ENCODE measurements at regions not wholly inside any gene's neighbourhood (a gene's known extent, or its start where the extent isn't known, plus 50 kb on each side); places are given as distances from the start of the nearest gene placed in this dataset.

DNA sequence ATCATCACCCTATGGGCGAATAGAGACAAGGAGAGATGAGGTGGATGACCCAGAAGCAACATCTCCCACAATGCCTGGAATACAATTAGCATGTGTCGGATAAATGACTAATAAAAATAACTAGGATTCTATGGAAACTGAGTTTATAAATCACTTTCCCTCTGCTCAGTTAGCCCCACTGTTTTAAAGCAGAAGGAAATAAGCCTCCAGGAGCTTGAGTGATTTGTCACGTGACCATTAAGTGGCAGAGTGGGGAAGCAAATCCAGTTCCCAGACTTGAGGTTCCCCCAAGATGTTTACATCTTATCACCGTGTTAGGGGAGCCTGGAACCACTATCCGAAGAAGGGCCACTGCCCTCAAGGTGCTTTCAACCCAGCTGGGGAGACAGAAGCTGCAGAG lies 136.5 kb upstream of the CCND2 start:
- TF ChIP-seq, protein P1, sequence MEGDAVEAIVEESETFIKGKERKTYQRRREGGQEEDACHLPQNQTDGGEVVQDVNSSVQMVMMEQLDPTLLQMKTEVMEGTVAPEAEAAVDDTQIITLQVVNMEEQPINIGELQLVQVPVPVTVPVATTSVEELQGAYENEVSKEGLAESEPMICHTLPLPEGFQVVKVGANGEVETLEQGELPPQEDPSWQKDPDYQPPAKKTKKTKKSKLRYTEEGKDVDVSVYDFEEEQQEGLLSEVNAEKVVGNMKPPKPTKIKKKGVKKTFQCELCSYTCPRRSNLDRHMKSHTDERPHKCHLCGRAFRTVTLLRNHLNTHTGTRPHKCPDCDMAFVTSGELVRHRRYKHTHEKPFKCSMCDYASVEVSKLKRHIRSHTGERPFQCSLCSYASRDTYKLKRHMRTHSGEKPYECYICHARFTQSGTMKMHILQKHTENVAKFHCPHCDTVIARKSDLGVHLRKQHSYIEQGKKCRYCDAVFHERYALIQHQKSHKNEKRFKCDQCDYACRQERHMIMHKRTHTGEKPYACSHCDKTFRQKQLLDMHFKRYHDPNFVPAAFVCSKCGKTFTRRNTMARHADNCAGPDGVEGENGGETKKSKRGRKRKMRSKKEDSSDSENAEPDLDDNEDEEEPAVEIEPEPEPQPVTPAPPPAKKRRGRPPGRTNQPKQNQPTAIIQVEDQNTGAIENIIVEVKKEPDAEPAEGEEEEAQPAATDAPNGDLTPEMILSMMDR (IDR thresholded peaks at IDR 0.05), result no peak
- TF ChIP-seq POLR2A (IDR thresholded peaks at IDR 0.05), result no peak

Measured in testis (tissue), 2 donors.